ENCODE measurements at regions not wholly inside any gene's neighbourhood (a gene's known extent, or its start where the extent isn't known, plus 50 kb on each side); places are given as distances from the start of the nearest gene placed in this dataset.

DNA sequence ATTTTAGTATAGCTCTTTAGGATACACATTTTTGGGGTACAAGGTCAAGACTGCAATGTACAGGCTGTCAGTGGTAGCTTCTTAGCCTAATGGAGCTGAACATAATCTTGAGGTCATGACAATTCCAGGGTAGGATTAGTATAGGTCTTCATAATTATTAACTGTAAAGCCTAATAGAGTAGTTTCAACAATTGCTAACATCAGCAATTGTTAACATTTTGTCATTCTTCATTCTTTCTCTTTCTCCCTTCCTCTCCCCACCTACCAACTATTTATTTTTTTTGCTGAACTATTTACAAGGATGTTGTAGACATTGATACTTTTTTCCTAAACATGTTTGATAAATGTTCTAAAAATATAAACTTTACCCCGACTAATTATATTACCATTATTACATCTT lies 461.3 kb upstream of the DCC start:
- TF ChIP-seq FOXA1 (IDR thresholded peaks at IDR 0.05) (no peak), ZNF384 (IDR thresholded peaks at IDR 0.05) (no peak), SUZ12 (IDR thresholded peaks at IDR 0.05) (no peak), ARNT (IDR thresholded peaks at IDR 0.05) (no peak), SP1 (IDR thresholded peaks at IDR 0.05) (no peak), BHLHE40 (IDR thresholded peaks at IDR 0.05; ENCODE audit: borderline replicate concordance) (no peak)
- TF ChIP-seq, protein P1, sequence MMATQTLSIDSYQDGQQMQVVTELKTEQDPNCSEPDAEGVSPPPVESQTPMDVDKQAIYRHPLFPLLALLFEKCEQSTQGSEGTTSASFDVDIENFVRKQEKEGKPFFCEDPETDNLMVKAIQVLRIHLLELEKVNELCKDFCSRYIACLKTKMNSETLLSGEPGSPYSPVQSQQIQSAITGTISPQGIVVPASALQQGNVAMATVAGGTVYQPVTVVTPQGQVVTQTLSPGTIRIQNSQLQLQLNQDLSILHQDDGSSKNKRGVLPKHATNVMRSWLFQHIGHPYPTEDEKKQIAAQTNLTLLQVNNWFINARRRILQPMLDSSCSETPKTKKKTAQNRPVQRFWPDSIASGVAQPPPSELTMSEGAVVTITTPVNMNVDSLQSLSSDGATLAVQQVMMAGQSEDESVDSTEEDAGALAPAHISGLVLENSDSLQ (IDR thresholded peaks at IDR 0.05): no peak
